ENCODE measurements at regions not wholly inside any gene's neighbourhood (a gene's known extent, or its start where the extent isn't known, plus 50 kb on each side); places are given as distances from the start of the nearest gene placed in this dataset.

DNA sequence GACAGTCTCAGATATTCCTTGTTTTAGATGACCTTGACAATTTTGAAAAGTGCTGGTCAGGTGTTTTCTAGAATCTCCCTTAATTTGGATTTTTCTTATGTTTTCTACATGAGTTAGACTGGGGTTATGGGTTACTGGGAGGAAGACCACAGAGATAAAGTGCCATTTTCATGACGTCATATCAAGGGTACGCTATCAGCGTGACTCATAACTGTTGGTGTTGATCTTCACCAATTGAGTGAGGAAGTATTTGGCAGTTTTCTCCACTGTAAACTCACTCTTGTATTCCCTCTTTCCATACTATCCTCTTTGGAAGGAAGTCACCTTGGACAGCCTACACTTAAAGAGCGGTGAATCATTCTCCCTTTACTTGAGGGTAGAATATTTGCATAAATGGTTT lies 56.9 kb downstream of the MAGEC1 start:
- no peak for DNase-seq (ENCODE audit: extremely low read depth in 1 of 11, low read depth in 9 of 11, low spot score in 4 of 11)
